ENCODE measurements at regions not wholly inside any gene's neighbourhood (a gene's known extent, or its start where the extent isn't known, plus 50 kb on each side); places are given as distances from the start of the nearest gene placed in this dataset.

DNA sequence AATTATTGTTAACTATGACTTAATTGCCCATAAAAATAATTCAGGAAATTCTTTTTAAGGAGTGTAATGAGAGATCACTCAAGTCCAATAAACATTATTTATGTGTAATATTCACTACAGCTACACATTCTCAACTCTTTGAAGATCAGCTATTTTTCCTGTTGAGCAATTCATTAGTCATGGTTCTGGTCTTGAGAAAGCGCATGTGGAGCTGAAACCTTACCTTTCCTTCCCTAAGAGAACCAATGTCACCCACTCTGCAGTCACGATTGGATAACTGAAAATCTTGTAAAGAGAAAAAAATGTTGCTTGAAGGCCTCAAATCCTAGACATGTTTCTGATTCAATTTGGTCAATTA lies 736.9 kb upstream of the MARCKS start:
- no peak for FAIRE-seq
- no peak for DNase-seq (ENCODE audit: insufficient read length, low spot score)

GRCh38 chr6:113120582-113121285 lies 736.4 kb upstream of the MARCKS start:
- FAIRE-seq (no peak), DNase-seq (ENCODE audit: insufficient read length, low spot score) (no peak)

DNA sequence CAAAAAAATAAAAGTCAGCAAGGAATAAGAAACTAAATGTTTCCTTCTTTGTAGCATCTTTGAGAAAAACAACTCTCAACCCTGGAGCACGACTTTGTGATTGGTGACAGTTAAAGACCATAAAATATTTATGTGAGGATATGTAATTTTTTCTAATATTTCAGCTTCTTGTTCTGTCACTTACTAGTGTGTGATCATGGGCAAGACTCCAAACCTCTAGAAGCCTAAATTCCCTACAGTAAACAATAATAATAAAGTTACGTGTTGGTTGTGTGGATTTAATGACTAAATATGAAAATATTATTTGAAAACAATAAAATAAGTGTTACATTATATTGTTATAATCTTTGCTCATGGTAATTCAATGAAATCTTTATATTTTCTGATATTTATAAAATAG lies 735.6 kb upstream of the MARCKS start:
- FAIRE-seq (no peak), DNase-seq (ENCODE audit: insufficient read length, low spot score) (no peak)

GRCh38 chr6:113122060-113122459 lies 735.1 kb upstream of the MARCKS start:
- no peak for FAIRE-seq
- DNase-seq (ENCODE audit: insufficient read length, low spot score): no peak

- DNase-seq (ENCODE audit: insufficient read length, low spot score): no peak
- FAIRE-seq: no peak
Measured at GRCh38 chr6:113125626-113126025, 731.5 kb upstream of the MARCKS start.

DNA sequence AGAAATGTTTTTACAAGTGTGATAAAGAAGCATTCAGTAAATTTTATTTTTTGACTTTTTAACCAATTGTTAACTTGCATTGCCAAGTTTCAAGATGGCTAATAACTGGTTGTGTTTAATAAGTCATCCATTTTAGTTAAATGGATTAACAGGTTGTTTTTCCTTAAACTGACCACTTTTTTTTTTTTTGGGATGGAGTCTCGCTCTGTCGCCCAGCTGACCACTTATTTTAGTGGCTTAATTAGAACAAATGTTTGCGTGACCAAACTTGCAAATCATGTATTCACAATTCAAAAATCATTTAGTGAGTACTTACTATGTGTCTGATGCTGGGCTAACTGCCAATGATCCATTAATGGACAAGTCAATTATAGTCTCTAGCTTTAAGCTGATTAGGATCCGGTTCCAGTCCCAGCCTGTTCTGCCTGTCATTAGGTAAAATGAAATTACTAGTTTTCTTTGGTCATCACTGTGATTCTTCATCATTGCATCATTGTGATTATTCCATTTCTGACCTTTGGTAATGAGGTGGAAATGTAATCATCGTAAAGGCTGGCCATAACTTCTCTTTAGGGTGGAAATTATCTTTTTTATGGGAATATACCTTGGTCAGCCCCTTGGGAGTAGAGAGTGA lies 729.2 kb upstream of the MARCKS start:
- DNase-seq (ENCODE audit: insufficient read length, low spot score) (no peak), FAIRE-seq (no peak)

DNA sequence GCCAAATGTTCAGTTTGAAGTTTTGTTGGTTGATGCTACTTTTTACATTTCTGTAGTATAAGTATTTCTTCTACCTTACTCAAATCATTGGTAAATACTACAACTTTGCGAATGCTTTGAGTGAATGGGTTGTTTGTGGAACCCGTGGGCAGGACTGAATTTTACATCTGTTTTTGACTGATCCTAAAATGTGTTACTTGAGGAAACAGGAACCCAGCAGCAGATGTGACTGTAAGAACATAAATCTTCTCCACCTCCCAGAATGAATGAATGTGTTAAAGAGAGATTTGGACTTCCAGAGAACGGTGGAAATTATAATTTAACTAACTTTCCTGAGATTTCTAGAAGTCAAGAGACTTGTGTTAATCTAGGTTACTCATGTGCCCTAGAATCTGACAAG lies 728.5 kb upstream of the MARCKS start:
- no peak for FAIRE-seq
- DNase-seq (ENCODE audit: insufficient read length, low spot score): no peak

- FAIRE-seq (no peak), DNase-seq (ENCODE audit: insufficient read length, low spot score) (no peak)
Measured at GRCh38 chr6:113129991-113130390, 727.2 kb upstream of the MARCKS start.

- FAIRE-seq (no peak), DNase-seq (ENCODE audit: insufficient read length, low spot score) (no peak)
Measured at GRCh38 chr6:113137426-113137825, 719.7 kb upstream of the MARCKS start.

DNA sequence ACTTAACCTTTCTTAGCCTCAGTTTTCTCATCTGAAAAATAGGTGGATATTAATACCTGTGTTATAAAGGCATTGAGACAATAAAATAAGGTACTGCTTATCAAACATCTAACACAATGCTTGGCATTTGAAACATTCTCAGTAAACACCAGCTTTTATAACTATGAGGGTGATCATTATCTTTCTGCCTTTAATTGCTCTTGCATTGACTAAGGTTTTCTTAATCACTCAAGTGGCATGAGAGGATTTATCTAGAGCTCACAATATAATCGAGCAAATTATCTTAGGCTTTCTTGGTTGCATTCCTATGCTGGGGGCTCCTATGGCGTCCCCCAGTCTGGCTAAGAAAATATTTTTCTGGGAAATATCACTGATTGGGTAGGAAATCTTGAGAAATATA lies 716.4 kb upstream of the MARCKS start:
- FAIRE-seq (no peak), DNase-seq (ENCODE audit: insufficient read length, low spot score) (no peak)

DNA sequence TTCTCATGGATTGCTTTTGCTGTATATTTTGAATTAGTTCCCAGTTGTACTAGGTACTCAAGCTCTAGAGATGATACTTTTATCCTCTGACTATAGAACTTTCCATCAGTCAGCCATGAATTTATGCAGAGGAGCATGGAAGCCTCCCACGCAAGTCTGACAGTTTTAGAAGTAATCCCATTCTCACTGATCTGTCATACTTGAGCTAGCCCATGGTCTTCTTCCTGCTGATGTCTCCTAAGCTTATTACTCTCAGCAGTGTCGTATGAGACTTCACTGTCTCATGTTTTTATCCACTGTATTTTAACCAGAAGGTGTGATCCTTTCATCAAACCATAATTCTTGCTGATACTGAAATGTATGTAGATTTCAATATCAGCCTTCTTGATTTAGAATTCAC lies 715.2 kb upstream of the MARCKS start:
- FAIRE-seq (no peak), DNase-seq (ENCODE audit: insufficient read length, low spot score) (no peak)

- DNase-seq (ENCODE audit: insufficient read length, low spot score): no peak
- no peak for FAIRE-seq
Measured at GRCh38 chr6:113142671-113143174, 714.4 kb upstream of the MARCKS start.

- FAIRE-seq: no peak
- no peak for DNase-seq (ENCODE audit: insufficient read length, low spot score)
Measured at GRCh38 chr6:113143206-113143605, 713.9 kb upstream of the MARCKS start.

GRCh38 chr6:113144117-113144516 lies 713.0 kb upstream of the MARCKS start:
- DNase-seq (ENCODE audit: insufficient read length, low spot score) (no peak), FAIRE-seq (no peak)

- no peak for FAIRE-seq
- DNase-seq (ENCODE audit: insufficient read length, low spot score): no peak
Measured at GRCh38 chr6:113146878-113147277, 710.3 kb upstream of the MARCKS start.

- no peak for FAIRE-seq
- DNase-seq (ENCODE audit: insufficient read length, low spot score): no peak
Measured at GRCh38 chr6:113147544-113147943, 709.6 kb upstream of the MARCKS start.

DNA sequence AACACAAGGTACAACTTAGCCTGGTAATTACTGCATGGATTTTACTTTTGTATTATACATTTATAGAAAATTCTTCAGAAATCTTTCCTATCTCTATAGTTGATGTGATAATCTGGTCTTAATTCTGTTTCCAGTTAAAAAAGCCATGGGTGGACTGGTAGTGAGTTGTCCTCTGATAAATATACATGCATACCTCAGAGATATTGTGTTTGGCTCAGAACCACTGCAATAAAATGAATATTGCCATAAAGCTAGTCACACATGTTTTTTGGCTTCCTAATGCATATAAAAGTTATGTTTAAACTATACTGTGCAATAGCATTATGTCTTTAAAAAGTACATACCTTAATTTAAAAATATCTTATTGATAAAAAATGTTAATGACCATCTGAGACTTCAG lies 708.6 kb upstream of the MARCKS start:
- DNase-seq (ENCODE audit: insufficient read length, low spot score) (no peak), FAIRE-seq (no peak)

DNA sequence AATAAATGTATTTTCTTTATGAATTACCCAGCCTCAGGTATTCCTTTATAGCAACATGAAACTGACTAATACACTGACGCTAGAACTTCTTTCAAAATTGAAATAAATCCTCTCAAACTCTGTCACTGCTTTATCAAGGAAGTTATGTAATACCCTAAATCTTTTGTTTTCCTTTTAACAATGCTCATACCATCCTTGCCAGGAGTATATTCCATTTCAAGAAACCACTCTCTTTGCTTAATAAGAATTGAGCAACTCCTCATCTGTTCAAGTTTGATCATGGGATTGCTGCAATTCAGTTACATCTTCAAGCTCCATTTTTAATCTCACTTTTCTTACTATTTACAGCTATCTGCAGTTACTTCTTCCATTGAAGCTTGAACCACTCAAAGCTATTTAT lies 707.6 kb upstream of the MARCKS start:
- no peak for DNase-seq (ENCODE audit: insufficient read length, low spot score)
- no peak for FAIRE-seq

- no peak for DNase-seq (ENCODE audit: insufficient read length, low spot score)
Measured at GRCh38 chr6:113160306-113161017, 696.7 kb upstream of the MARCKS start.

GRCh38 chr6:113161018-113161315 lies 696.2 kb upstream of the MARCKS start:
- FAIRE-seq: no peak
- no peak for DNase-seq (ENCODE audit: insufficient read length, low spot score)

More at GRCh38 chr6:113160306-113161017, 696.7 kb upstream of the MARCKS start:
- no peak for FAIRE-seq

DNA sequence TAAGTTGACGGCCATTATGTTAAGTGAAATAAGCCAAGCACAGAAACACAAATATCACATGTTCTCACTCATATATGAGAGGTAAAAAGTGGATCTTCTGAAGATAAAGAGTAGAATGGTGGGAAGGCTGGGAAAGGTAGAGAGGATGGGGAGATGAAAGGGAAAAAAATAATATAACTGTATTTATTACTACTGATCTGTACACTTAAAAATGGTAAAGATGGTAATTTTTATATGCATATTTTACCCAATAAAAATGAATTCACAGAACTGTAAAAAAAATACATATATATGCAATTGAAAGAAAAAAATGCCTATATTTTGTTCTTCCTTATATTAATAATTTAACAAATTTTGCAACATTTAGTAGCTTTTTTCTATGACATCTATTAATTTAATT lies 694.4 kb upstream of the MARCKS start:
- FAIRE-seq: no peak
- no peak for DNase-seq (ENCODE audit: insufficient read length, low spot score)

DNA sequence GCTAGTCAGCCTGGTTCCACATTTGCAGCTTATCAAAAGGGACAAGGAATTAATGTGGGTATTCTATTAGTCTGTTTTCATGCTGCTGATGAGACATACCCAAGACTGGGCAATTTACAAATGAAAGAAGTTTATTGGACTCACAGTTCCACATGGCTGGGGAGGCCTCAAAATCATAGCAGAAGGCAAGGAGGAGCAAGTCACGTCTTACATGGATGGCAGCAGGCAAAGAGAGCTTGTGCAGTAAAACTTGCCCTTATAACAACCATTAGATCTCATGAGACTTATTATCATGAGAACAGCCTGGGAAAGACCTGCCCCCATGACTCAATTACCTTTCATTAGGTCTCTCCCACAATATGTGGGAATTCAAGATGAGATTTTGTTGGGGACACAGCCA lies 689.1 kb upstream of the MARCKS start:
- DNase-seq (ENCODE audit: insufficient read length, low spot score) (no peak), FAIRE-seq (no peak)

Measured in GM19239 (cell line).